Fibroblast of lung (primary cell): ENCODE measurements at regions not wholly inside any gene's neighbourhood (a gene's known extent, or its start where the extent isn't known, plus 50 kb on each side); places are given as distances from the start of the nearest gene placed in this dataset.

Source experiments
- CTCF ChIP-seq, 2 donors: IDR thresholded peaks in 1 of 2; conservative IDR thresholded peaks in 1 of 2; 1 replicate in 1 of 2; 2 replicates in 1 of 2; pipeline ENCODE4 v1.5.1; 2011 to 2012; ENCODE audit warnings: low read length in 2 of 2, control low read depth in 1 of 2, inconsistent platforms in 1 of 2, low read depth in 1 of 2, mild to moderate bottlenecking in 1 of 2
- EZH2 ChIP-seq: IDR thresholded peaks from 2 replicates; pipeline ENCODE4 v1.5.1; 2012; ENCODE audit warnings: low read length, control low read depth, mild to moderate bottlenecking; ENCODE audit errors: missing control alignments

- no peak for TF ChIP-seq CTCF (conservative IDR thresholded peaks at IDR 0.05 in 1 of 2, IDR thresholded peaks at IDR 0.05 in 1 of 2; ENCODE audit: low read depth in 1 of 2, low read length in 2 of 2)
- no peak for TF ChIP-seq EZH2
Measured at GRCh38 chrX:54633641-54634040, 103.6 kb downstream of the GNL3L start.
